SK-N-MC (cell line): ENCODE measurements at regions not wholly inside any gene's neighbourhood (a gene's known extent, or its start where the extent isn't known, plus 50 kb on each side); places are given as distances from the start of the nearest gene placed in this dataset.

ENCODE experiments used
- DNase-seq: peaks from one replicate; pipeline ENCODE4 v3.0.0-alpha.2; 2011; ENCODE audit warnings: low read depth, low spot score
- H3K27ac ChIP-seq: fragments of 200-600 bp; sonication (generic); 2 replicates; pipeline ENCODE4 v1.5.1; 2016; ENCODE audit warnings: mixed run types
- H3K36me3 ChIP-seq: fragments of 200-600 bp; sonication (generic); 2 replicates; pipeline ENCODE4 v1.6.1; 2017; ENCODE audit warnings: antibody characterized with exemption, low read length, mixed read lengths; ENCODE audit not compliant: insufficient read depth
- H3K4me3 ChIP-seq: fragments of 200-600 bp; sonication (generic); 2 replicates; pipeline ENCODE4 v1.5.1; 2016
- H3K9ac ChIP-seq: fragments of 200-600 bp; sonication (generic); 2 replicates; pipeline ENCODE4 v1.8.0; 2017; ENCODE audit warnings: mixed run types, mixed read lengths; ENCODE audit not compliant: insufficient read length
- H3K9me3 ChIP-seq: fragments of 200-600 bp; sonication (generic); 2 replicates; pipeline ENCODE4 v1.6.1; 2017; ENCODE audit warnings: low read depth, mild to moderate bottlenecking, antibody characterized with exemption, low read length, moderate library complexity, mixed read lengths
- EZH2 ChIP-seq: fragments of 200-600 bp; sonication (generic); IDR thresholded peaks from one replicate; pipeline ENCODE4 v1.6.1; 2017; ENCODE audit warnings: antibody characterized with exemption
- FOXP2 ChIP-seq: optimal IDR thresholded peaks from 2 replicates; pipeline ENCODE3; 2011; ENCODE audit warnings: mild to moderate bottlenecking, moderate library complexity; ENCODE audit not compliant: insufficient read depth; ENCODE audit errors: extremely low read length, control extremely low read depth
- POLR2AphosphoS5 ChIP-seq: IDR thresholded peaks from 2 replicates; pipeline ENCODE4 v1.6.1; 2012; ENCODE audit warnings: mild to moderate bottlenecking, low read depth, low read length, borderline replicate concordance

GRCh38 chr20:40326784-40327183 lies 362.3 kb downstream of the MAFB start:
- Histone ChIP-seq H3K36me3 (no peaks in the 10 kb centered on the region), H3K4me3 (no peak overlapping the region), H3K27ac (no peak overlapping the region), H3K9me3 (no peaks in the 10 kb centered on the region), H3K9ac (no peak overlapping the region)
- no peak for DNase-seq
- TF ChIP-seq EZH2 (no peak), POLR2AphosphoS5 (no peak), FOXP2 (no peak)

DNA sequence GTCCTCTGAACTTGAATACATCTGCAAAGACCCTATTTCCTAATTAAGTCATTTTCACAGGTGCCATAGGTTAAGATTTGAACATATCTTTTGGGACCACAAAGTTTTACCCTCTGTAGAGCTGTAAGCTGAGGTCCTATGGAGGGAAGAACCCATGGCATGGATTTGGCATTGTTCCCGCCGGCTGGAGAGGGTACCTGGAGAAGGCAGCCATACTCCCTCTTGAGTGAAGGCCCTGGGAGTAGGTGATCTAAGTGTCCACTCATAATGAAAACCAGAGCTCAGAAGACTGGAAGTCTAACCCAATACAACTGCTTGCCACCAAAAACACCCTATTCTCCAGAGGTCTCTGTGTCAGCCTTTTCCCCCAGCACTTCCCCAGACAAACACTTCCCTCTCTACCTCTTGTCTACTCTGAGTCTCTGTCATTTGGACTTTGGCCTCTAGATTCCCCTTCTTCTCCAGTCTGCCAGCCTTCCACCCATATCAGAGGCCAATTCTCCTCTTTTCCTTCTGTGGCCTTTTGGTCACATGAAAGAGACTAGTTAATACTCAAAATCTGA lies 363.9 kb downstream of the MAFB start:
- TF ChIP-seq EZH2: no peak
- TF ChIP-seq POLR2AphosphoS5: no peak
- TF ChIP-seq FOXP2: no peak
- Histone ChIP-seq H3K4me3 (no peak overlapping the region), H3K27ac (no peak overlapping the region), H3K9me3 (no peaks in the 10 kb centered on the region), H3K9ac (no peak overlapping the region), H3K36me3 (no peaks in the 10 kb centered on the region)
- no peak for DNase-seq

GRCh38 chr20:40323361-40323794 lies 365.7 kb downstream of the MAFB start:
- Histone ChIP-seq H3K36me3 (no peaks in the 10 kb centered on the region), H3K4me3 (peak overlapping the region; percentile 42), H3K9ac (no peak overlapping the region), H3K27ac (peak overlapping the region; percentile 15; the same call in 1 of the 2 replicates), H3K9me3 (no peaks in the 10 kb centered on the region)
- peak; percentile 97 for DNase-seq
- TF ChIP-seq POLR2AphosphoS5 (peak; percentile 68; the same call in 1 of the 2 replicates), FOXP2 (peak; percentile 95), EZH2 (no peak)

- H3K4me3 ChIP-seq: peak overlapping the region; percentile 42
- no peaks in the 10 kb centered on the region for H3K9me3 ChIP-seq
- H3K27ac ChIP-seq: no peak overlapping the region; the same call in 1 of the 2 replicates
- no peak for TF ChIP-seq FOXP2
- TF ChIP-seq EZH2: no peak
- no peak for TF ChIP-seq POLR2AphosphoS5
- no peak overlapping the region for H3K9ac ChIP-seq
- no peaks in the 10 kb centered on the region for H3K36me3 ChIP-seq
- no peak for DNase-seq
Observed at GRCh38 chr20:40322941-40323340, 366.1 kb downstream of the MAFB start.

- TF ChIP-seq FOXP2 (no peak), EZH2 (no peak), POLR2AphosphoS5 (no peak)
- DNase-seq: no peak
- Histone ChIP-seq H3K36me3 (no peaks in the 10 kb centered on the region), H3K9ac (no peak overlapping the region), H3K27ac (no peak overlapping the region), H3K9me3 (no peaks in the 10 kb centered on the region), H3K4me3 (no peak overlapping the region)
Observed at GRCh38 chr20:40320517-40321011, 368.5 kb downstream of the MAFB start.

GRCh38 chr20:40319741-40320516 lies 369.1 kb downstream of the MAFB start:
- no peak for DNase-seq
- no peak for TF ChIP-seq POLR2AphosphoS5
- no peak for TF ChIP-seq FOXP2
- TF ChIP-seq EZH2: no peak
- H3K4me3 ChIP-seq: no peak overlapping the region

DNA sequence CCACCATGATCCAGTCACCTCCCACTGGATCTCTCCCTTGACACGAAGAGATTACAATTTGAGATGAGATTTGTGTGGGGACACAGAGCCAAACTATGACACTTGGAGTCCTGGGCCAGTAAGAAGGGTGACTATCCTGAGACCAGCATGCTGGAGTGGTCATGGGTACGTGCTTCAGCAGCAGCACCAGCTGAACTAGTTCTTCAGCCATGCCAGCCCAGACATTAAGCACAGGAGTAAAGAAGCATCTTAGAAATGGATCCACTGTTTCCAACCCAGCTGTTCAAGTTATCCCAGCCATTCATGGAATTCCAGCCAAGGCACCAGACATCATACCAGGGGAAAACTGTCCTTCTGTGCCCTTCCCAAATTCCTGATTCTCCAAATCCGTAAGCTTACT lies 370.0 kb downstream of the MAFB start:
- H3K27ac ChIP-seq: no peak overlapping the region
- no peak overlapping the region for H3K9ac ChIP-seq
- DNase-seq: no peak
- no peaks in the 10 kb centered on the region for H3K9me3 ChIP-seq
- TF ChIP-seq FOXP2 (no peak), POLR2AphosphoS5 (no peak)
- H3K4me3 ChIP-seq: no peak overlapping the region
- H3K36me3 ChIP-seq: no peaks in the 10 kb centered on the region

More at GRCh38 chr20:40319741-40320516, 369.1 kb downstream of the MAFB start:
- no peak overlapping the region for H3K27ac ChIP-seq
- no peaks in the 10 kb centered on the region for H3K36me3 ChIP-seq
- H3K9me3 ChIP-seq: no peaks in the 10 kb centered on the region
- H3K9ac ChIP-seq: no peak overlapping the region

- H3K4me3 ChIP-seq: no peak overlapping the region
- H3K9ac ChIP-seq: no peak overlapping the region
- H3K9me3 ChIP-seq: no peaks in the 10 kb centered on the region
- no peak for DNase-seq
- no peaks in the 10 kb centered on the region for H3K36me3 ChIP-seq
- TF ChIP-seq POLR2AphosphoS5 (no peak), FOXP2 (no peak), EZH2 (no peak)
- H3K27ac ChIP-seq: no peak overlapping the region
Observed at GRCh38 chr20:40317156-40317790, 371.8 kb downstream of the MAFB start.
